Vagina (tissue), 2 donors: ENCODE measurements at regions not wholly inside any gene's neighbourhood (a gene's known extent, or its start where the extent isn't known, plus 50 kb on each side); places are given as distances from the start of the nearest gene placed in this dataset.

Experiments
- DNase-seq, 2 donors: peaks; one replicate each; pipeline ENCODE4 v3.0.0-alpha.2; 2017; ENCODE audit errors: extremely low spot score in 2 of 2
- H3K27ac ChIP-seq: fragments of 200-600 bp; sonication (generic); one replicate; pipeline ENCODE4 v1.5.1; 2019
- H3K27me3 ChIP-seq: fragments of 200-600 bp; sonication (generic); one replicate; pipeline ENCODE4 v1.5.1; 2019
- H3K36me3 ChIP-seq, 2 donors: fragments of 200-600 bp; sonication (generic); one replicate each; pipeline ENCODE4 v1.5.1; 2017 to 2019
- H3K4me1 ChIP-seq: fragments of 200-600 bp; sonication (generic); one replicate; pipeline ENCODE4 v1.5.1; 2019
- H3K4me3 ChIP-seq, 2 donors: fragments of 200-600 bp; sonication (generic); 1 replicate in 1 of 2; 2 replicates in 1 of 2; pipeline ENCODE4 v1.5.1; 2016 to 2019
- H3K9me3 ChIP-seq: fragments of 200-600 bp; sonication (generic); one replicate; pipeline ENCODE4 v1.5.1; 2019
- CTCF ChIP-seq, 3 experiments: fragments of 450-650 bp in 2 of 3; fragments of 200-600 bp in 1 of 3; sonication (generic) in 1 of 3; IDR thresholded peaks; one replicate each; pipeline ENCODE4 v1.5.1; 2017 to 2019; ENCODE audit warnings: antibody characterized with exemption in 3 of 3, mild to moderate bottlenecking in 2 of 3, moderate library complexity in 2 of 3
- POLR2A ChIP-seq, 2 donors: fragments of 450-650 bp; IDR thresholded peaks; one replicate each; pipeline ENCODE4 v1.6.1; 2017; ENCODE audit warnings: antibody characterized with exemption in 2 of 2, mild to moderate bottlenecking in 2 of 2, moderate library complexity in 2 of 2
- POLR2AphosphoS5 ChIP-seq, 2 donors: sonication (generic); formaldehyde crosslinking; IDR thresholded peaks; one replicate each; pipeline ENCODE4 v1.9.0; 2017; ENCODE audit warnings: antibody characterized with exemption in 2 of 2, mild to moderate bottlenecking in 2 of 2, low read depth in 1 of 2; ENCODE audit not compliant: insufficient read depth in 1 of 2
- intact Hi-C: fragments of 100-400 bp; cut with DNase I; formaldehyde crosslinking; loops from one replicate; pipeline ENCODE4 v1.15.1; 2023

- no peak overlapping the region for H3K27ac ChIP-seq
- no peak for DNase-seq
- no peak overlapping the region for H3K4me3 ChIP-seq
- H3K36me3 ChIP-seq: no peaks in the 10 kb centered on the region
- H3K4me1 ChIP-seq: no peaks in the 10 kb centered on the region
- H3K27me3 ChIP-seq: no peaks in the 10 kb centered on the region
- no peak for TF ChIP-seq POLR2AphosphoS5 (IDR thresholded peaks at IDR 0.05; ENCODE audit: insufficient read depth in 1 of 2, low read depth in 1 of 2)
- no peak for TF ChIP-seq POLR2A (IDR thresholded peaks at IDR 0.05)
- TF ChIP-seq CTCF (IDR thresholded peaks at IDR 0.05): no peak
- H3K9me3 ChIP-seq: no peaks in the 10 kb centered on the region
- intact Hi-C loops: no loop called here
Measured at GRCh38 chr10:100628061-100628460, 92.3 kb downstream of the HIF1AN start.

GRCh38 chr10:100631192-100631591 lies 95.4 kb downstream of the HIF1AN start:
- DNase-seq: no peak
- no peaks in the 10 kb centered on the region for H3K4me1 ChIP-seq
- intact Hi-C loops: no loop called here
- no peaks in the 10 kb centered on the region for H3K27me3 ChIP-seq
- no peak overlapping the region for H3K4me3 ChIP-seq
- TF ChIP-seq POLR2AphosphoS5 (IDR thresholded peaks at IDR 0.05; ENCODE audit: insufficient read depth in 1 of 2, low read depth in 1 of 2): no peak
- TF ChIP-seq CTCF (IDR thresholded peaks at IDR 0.05): no peak
- TF ChIP-seq POLR2A (IDR thresholded peaks at IDR 0.05): no peak
- H3K27ac ChIP-seq: no peak overlapping the region
- H3K36me3 ChIP-seq: no peaks in the 10 kb centered on the region
- no peaks in the 10 kb centered on the region for H3K9me3 ChIP-seq

GRCh38 chr10:100632027-100632426 lies 96.3 kb downstream of the HIF1AN start:
- Histone ChIP-seq H3K27me3 (no peaks in the 10 kb centered on the region), H3K4me1 (no peaks in the 10 kb centered on the region), H3K27ac (no peak overlapping the region), H3K9me3 (no peaks in the 10 kb centered on the region), H3K4me3 (no peak overlapping the region), H3K36me3 (no peaks in the 10 kb centered on the region)
- no peak for DNase-seq
- intact Hi-C loops: no loop called here
- no peak for TF ChIP-seq POLR2A (IDR thresholded peaks at IDR 0.05)
- TF ChIP-seq POLR2AphosphoS5 (IDR thresholded peaks at IDR 0.05; ENCODE audit: insufficient read depth in 1 of 2, low read depth in 1 of 2): no peak
- no peak for TF ChIP-seq CTCF (IDR thresholded peaks at IDR 0.05)

- H3K4me1 ChIP-seq: no peaks in the 10 kb centered on the region
- no peak for DNase-seq
- no peak overlapping the region for H3K27ac ChIP-seq
- H3K4me3 ChIP-seq: no peak overlapping the region
- no peaks in the 10 kb centered on the region for H3K9me3 ChIP-seq
- no peak for TF ChIP-seq POLR2A (IDR thresholded peaks at IDR 0.05)
- TF ChIP-seq CTCF (IDR thresholded peaks at IDR 0.05): no peak
- no peak for TF ChIP-seq POLR2AphosphoS5 (IDR thresholded peaks at IDR 0.05; ENCODE audit: insufficient read depth in 1 of 2, low read depth in 1 of 2)
- no peaks in the 10 kb centered on the region for H3K27me3 ChIP-seq
- intact Hi-C loops: no loop called here
- no peaks in the 10 kb centered on the region for H3K36me3 ChIP-seq
Measured at GRCh38 chr10:100634034-100634433, 98.3 kb downstream of the HIF1AN start.

GRCh38 chr10:100636848-100637553 lies 101.3 kb downstream of the HIF1AN start:
- no peak overlapping the region for H3K27ac ChIP-seq
- H3K4me1 ChIP-seq: no peaks in the 10 kb centered on the region
- TF ChIP-seq POLR2A (IDR thresholded peaks at IDR 0.05): no peak
- TF ChIP-seq CTCF (IDR thresholded peaks at IDR 0.05): no peak
- TF ChIP-seq POLR2AphosphoS5 (IDR thresholded peaks at IDR 0.05; ENCODE audit: insufficient read depth in 1 of 2, low read depth in 1 of 2): no peak
- intact Hi-C loops: no loop called here
- no peaks in the 10 kb centered on the region for H3K36me3 ChIP-seq
- no peak overlapping the region for H3K4me3 ChIP-seq
- H3K27me3 ChIP-seq: no peaks in the 10 kb centered on the region
- no peaks in the 10 kb centered on the region for H3K9me3 ChIP-seq
- no peak for DNase-seq
